ENCODE measurements at regions not wholly inside any gene's neighbourhood (a gene's known extent, or its start where the extent isn't known, plus 50 kb on each side); places are given as distances from the start of the nearest gene placed in this dataset.

- no peaks in the 10 kb centered on the region; a peak in 1 of 7 replicates for H3K36me3 Mint-ChIP-seq (ENCODE audit: insufficient read depth in 1 of 3, low read depth in 3 of 3)
- H3K27ac ChIP-seq (ENCODE audit: insufficient read length, low read depth, low read length): no peak overlapping the region
Measured at GRCh38 chr18:49691177-49691608, 122.1 kb downstream of the ACAA2 start.

More at GRCh38 chr18:49691177-49691608, 122.1 kb downstream of the ACAA2 start:
- H3K79me2 ChIP-seq (ENCODE audit: insufficient read depth, low read length): no peaks in the 10 kb centered on the region
- H2AK5ac ChIP-seq (ENCODE audit: insufficient read length, low read length): no peak overlapping the region
- H3K27me3 ChIP-seq (ENCODE audit: insufficient read depth, low read length): no peaks in the 10 kb centered on the region
- H2BK12ac ChIP-seq (ENCODE audit: insufficient read length, low read depth, low read length): no peak overlapping the region
- no peak overlapping the region for H3K27ac Mint-ChIP-seq
- no peaks in the 10 kb centered on the region for H3K79me1 ChIP-seq (ENCODE audit: insufficient read depth, low read depth, low read length, poor library complexity, severe bottlenecking)
- no peaks in the 10 kb centered on the region for H3K9me3 ChIP-seq (ENCODE audit: control insufficient read depth, low read depth, low read length)
- TF ChIP-seq CTCF (conservative IDR thresholded peaks at IDR 0.05): no peak
- H3K18ac ChIP-seq (ENCODE audit: insufficient read length, low read depth, low read length): no peak overlapping the region
- no peaks in the 10 kb centered on the region for H3K4me1 ChIP-seq (ENCODE audit: insufficient read depth, low read length)
- no peak overlapping the region for H2BK15ac ChIP-seq (ENCODE audit: low read depth, low read length)
- no peaks in the 10 kb centered on the region; a peak in 2 of 5 replicates for H3K9me3 Mint-ChIP-seq
- H2AFZ ChIP-seq (ENCODE audit: low read length): no peak overlapping the region
- H3K4me2 ChIP-seq (ENCODE audit: insufficient read depth, insufficient read length, low read length): no peak overlapping the region
- H2BK5ac ChIP-seq (ENCODE audit: insufficient read length, low read length): no peak overlapping the region
- no peak overlapping the region for H3K9ac ChIP-seq (ENCODE audit: extremely low read depth, insufficient read length, low read length)
- H3K23ac ChIP-seq (ENCODE audit: insufficient read length, low read depth, low read length): no peak overlapping the region
- no peaks in the 10 kb centered on the region for H3K4me1 Mint-ChIP-seq
- DNase-seq: no peak
- no CpG with 5 or more reads among the region's 2 CpGs for WGBS (ENCODE audit: extremely low coverage, insufficient read length, low lambda C conversion rate)
- H3K14ac ChIP-seq (ENCODE audit: insufficient read depth, low read length): no peak overlapping the region
- no peak overlapping the region for H2BK120ac ChIP-seq (ENCODE audit: low read depth, low read length, poor library complexity, severe bottlenecking)
- H4K91ac ChIP-seq (ENCODE audit: insufficient read length, low read depth, low read length): no peak overlapping the region
- H3K56ac ChIP-seq (ENCODE audit: insufficient read length, low read depth, low read length): no peak overlapping the region
- H3K4ac ChIP-seq (ENCODE audit: low read depth, low read length): no peak overlapping the region
- no peaks in the 10 kb centered on the region for H4K20me1 ChIP-seq (ENCODE audit: control insufficient read depth, insufficient read depth, insufficient read length)
- peaks cover 2% of the 10 kb centered on the region; the same call in 1 of the 2 replicates for H3K27me3 Mint-ChIP-seq (ENCODE audit: low read depth)
- H3K23me2 ChIP-seq (ENCODE audit: insufficient read length, low read depth, low read length, poor library complexity, severe bottlenecking): no peaks in the 10 kb centered on the region
- H3K4me3 Mint-ChIP-seq: no peak overlapping the region
- H4K8ac ChIP-seq (replicated peaks; ENCODE audit: insufficient read length, low read depth, low read length): no peak overlapping the region
- no peak overlapping the region for H2BK20ac ChIP-seq (ENCODE audit: low read depth, low read length, poor library complexity, severe bottlenecking)
- H3T11ph ChIP-seq (ENCODE audit: low read length): no peak overlapping the region
- H4K5ac ChIP-seq (ENCODE audit: insufficient read length, low read depth, low read length): no peak overlapping the region
